GM13977 (cell line): ENCODE measurements at regions not wholly inside any gene's neighbourhood (a gene's known extent, or its start where the extent isn't known, plus 50 kb on each side); places are given as distances from the start of the nearest gene placed in this dataset.

ENCODE experiments used
- DNase-seq: peaks from one replicate; pipeline ENCODE4 v3.0.0; 2012; ENCODE audit warnings: low spot score
- CTCF ChIP-seq: IDR thresholded peaks from 2 replicates; pipeline ENCODE4 v1.5.1; 2012; ENCODE audit warnings: mild to moderate bottlenecking, control low read depth; ENCODE audit not compliant: insufficient read depth; ENCODE audit errors: extremely low read depth, missing control alignments
- in situ Hi-C: fragments of 300-500 bp; cut with MboI; formaldehyde crosslinking; loops from one replicate; pipeline ENCODE4 v1.12.0; 2022; ENCODE audit warnings: low sequenced_read_pairs, low pct_unique_long_range_greater_than_20kb, mixed read lengths, inconsistent platforms; ENCODE audit not compliant: unreplicated experiment

GRCh38 chr5:125463466-125464092 lies 717.1 kb upstream of the ZNF608 start:
- in situ Hi-C loops = no loop called here
- TF ChIP-seq CTCF = no peak
- DNase-seq = no peak

- in situ Hi-C loops = no loop called here
- TF ChIP-seq CTCF = no peak
- DNase-seq = no peak
These were observed 718.5 kb upstream of the ZNF608 start for GRCh38 chr5:125464847-125465432.

- DNase-seq = no peak
- no peak for TF ChIP-seq CTCF
- in situ Hi-C loops = no loop called here
These were observed 719.3 kb upstream of the ZNF608 start for GRCh38 chr5:125465703-125466102.

GRCh38 chr5:125467222-125467621 lies 720.8 kb upstream of the ZNF608 start:
- no peak for DNase-seq
- in situ Hi-C loops = no loop called here
- TF ChIP-seq CTCF = no peak

- DNase-seq = no peak
- in situ Hi-C loops = no loop called here
- TF ChIP-seq CTCF = no peak
These were observed 724.0 kb upstream of the ZNF608 start for GRCh38 chr5:125470280-125470902.

- in situ Hi-C loops = no loop called here
- TF ChIP-seq CTCF = no peak
- DNase-seq = no peak
These were observed 730.6 kb upstream of the ZNF608 start for GRCh38 chr5:125476901-125477585.
